NCI-H1105 (cell line): ENCODE measurements at regions not wholly inside any gene's neighbourhood (a gene's known extent, or its start where the extent isn't known, plus 50 kb on each side); places are given as distances from the start of the nearest gene placed in this dataset.

Experiments
- DNase-seq: peaks from one replicate; lab custom pipeline; 2025; lab: John Stamatoyannopoulos, UW

DNA sequence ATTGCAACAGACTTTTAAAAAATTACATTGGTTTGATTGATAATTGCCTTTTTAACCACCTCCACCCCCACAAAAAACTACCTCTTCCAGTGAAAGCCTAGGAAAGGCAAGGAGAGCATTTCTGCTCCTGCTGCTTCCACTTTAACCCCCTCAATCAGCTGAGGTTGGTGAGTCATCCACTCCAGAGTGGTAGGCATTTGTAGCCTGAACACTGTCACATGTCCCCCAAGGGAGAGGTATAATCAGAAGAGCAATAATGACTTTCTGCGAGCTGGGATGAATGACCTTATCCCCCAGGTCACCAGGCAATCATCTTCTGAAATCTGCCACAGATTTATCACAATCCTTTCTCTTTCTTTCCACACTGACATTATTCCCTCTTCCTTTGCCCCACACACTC, 126.6 kb upstream of the CAMK1G start:
- no peak for DNase-seq

DNA sequence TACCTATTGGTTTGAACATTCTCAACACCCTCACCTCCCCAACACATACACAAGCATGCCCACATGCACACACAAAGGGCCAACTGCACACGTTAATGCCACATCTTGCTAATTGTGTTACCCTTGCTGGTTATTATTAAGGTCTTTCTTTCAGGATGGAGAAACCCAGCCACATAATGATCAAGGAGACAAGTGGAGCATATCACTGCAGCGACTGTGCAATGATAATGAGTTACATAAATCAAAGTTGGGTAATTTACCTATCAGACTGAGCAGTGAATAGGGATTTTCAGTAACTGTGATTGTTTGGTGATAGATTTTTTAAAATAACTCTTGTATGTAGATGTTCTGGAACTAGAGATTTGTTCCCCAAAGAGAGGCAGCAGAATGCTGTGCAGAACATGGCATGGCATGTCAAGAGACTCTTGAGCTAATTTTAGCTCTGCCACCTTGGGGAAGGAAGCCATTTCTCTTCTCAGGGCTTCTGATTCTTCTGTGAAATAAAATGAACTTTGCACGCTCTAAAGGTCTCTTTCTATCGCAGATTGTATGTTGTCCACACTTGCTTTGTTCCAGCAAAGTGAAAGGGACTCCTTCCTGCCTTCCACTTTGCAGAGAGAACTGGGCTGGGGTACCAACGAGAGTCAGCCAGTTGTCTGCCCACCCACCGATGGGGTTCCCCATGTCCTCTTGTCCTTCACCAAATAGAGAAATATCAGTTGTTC, 126.0 kb upstream of the CAMK1G start:
- DNase-seq = no peak

DNA sequence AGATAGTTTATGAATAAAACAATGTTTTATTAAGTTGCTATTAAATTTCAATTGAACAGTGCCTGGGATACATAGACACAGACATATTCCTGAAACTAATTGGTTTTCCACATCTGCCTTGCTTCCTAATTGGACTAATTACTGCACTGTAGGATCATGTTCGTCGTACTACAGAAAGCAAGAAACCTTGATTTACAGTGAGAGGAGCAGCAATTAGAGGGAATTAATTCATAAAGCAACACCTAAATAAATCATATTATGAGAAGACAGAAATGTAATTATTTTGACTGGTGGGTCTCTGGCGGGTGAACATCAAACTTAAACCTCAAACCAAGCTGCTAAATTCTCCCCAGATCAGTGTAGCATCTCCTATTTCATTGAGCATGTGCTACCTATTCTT, 124.6 kb upstream of the CAMK1G start:
- DNase-seq = no peak

DNA sequence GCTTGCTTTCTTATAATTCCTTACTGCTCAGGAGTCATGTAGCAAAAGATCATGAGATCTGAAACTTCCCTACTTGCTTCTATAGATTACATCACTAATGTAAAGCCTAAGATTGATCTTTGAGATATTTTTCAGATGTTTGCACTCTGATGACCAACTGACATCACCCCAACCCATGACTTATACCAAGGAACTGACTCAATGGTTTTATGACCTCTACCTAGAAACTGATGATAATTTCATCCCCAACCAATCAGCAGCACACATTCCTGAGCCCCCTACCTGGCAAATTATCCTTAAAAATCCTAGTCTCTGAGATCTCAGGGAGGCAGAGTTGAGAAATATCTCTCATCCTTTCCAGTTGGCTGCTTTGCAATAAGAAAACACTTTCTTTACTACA, 122.3 kb upstream of the CAMK1G start:
- no peak for DNase-seq

DNA sequence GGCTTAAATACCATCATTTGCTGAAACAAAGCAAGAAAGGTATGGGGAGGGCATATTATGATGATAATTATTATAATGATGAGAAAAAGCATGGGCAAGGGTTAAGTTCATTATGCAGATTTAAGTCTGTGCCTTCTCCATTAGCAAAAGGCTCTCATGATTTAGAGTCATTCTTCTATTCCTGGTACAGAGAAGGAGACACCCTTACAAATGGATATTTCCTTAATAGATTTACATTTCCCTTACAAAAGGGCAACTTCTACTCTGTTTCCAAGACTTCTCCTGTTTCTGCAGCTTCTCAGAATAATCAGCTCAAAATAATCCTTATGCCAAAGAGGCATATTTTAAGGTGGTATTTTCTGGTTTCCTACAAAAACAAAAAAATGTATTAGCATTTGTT, 121.1 kb upstream of the CAMK1G start:
- no peak for DNase-seq

DNA sequence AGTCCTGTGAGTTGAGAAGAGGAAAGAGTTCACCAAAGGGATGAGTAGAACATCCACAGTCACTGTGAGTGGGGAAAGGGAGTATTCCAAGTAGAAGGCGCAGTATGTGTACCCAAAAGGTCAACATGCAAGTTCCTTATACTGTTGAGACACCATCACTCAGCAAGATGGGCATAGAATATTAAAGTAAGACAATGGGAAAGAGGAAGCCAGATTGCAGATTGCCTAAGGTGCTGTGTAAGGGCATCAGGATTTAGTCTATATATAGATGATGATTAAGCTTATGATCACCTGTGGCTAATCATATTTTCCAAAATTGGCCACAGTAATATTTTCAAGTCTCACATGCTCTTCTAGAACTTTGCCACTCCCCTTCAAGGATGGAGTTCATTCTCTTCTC, 120.1 kb upstream of the CAMK1G start:
- no peak for DNase-seq

DNA sequence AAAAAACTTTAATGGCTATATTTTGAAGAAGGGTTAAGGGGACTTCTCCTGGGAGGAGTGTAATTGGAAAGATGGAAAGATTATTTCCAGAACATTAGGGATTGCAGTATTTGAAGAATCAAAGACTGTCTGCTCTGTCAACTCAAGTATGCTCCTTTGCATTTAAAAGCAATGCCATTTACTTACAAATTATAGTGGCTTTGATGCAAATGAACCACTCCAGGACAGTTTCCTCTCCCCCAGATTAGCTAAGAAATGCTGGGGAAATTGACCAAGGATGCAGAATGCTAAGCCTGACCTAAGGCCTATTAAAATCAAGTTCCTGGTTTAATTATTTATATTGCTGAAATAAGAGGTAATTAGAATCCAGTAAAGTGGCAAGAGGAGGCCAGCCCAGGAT, 110.5 kb upstream of the CAMK1G start:
- DNase-seq = no peak

DNA sequence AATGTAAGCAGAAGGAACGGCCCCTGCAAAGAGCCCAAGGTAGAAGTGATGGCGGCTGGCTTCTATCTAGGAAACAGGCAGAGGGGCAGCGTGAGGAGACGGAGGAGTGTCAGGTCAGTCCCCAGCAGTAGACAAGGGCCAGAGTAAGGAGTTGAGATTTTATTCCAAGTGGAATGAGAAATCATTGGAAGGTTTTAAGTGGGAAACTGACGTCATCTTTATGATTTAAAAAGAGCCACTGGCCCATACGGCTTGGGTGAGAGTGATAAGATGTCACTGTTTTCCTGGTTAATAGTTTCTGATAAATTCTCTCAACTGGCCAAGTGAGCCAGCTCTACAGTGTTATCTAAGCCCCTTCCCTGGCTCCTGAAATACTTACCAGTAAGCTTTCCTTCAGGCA, 103.2 kb upstream of the CAMK1G start:
- DNase-seq = no peak

DNA sequence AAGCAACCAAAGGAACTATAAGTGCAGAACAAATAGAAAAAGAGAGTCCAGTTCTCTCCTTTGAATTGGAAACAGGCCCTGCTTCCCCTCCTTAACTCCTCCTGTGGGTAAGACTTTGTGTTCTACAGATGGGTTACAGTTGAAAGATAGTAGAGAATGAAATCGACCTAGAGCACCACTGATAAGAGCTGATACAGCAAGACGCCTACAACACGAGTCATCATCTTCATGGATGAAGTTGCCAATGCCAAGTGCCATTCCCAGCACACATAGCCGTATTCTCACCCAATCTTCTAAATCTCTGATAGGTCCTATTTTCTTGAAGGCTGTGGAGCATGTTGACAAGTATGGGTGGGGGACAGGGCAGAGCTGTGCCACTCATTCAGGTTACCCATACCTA, 99.8 kb upstream of the CAMK1G start:
- DNase-seq = no peak

DNA sequence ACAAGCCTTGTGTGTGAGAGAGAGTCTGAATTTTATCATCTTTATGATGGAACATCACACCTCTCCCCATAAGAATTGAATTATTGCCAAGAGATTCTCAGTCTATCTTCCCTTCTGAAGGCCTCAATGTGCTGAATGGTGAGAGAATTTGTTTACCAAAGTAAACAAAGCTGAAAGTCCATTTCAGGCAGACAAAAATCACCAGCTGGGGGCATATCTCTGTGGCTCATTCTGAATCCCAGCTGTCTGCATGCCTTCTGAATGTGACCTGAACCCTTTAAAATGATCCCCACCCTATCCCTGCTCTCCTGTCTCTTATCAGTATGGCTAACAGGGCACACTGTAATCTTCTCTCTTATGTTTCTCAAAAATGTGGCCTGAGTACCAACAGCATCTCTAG, 99.1 kb upstream of the CAMK1G start:
- DNase-seq = no peak

DNA sequence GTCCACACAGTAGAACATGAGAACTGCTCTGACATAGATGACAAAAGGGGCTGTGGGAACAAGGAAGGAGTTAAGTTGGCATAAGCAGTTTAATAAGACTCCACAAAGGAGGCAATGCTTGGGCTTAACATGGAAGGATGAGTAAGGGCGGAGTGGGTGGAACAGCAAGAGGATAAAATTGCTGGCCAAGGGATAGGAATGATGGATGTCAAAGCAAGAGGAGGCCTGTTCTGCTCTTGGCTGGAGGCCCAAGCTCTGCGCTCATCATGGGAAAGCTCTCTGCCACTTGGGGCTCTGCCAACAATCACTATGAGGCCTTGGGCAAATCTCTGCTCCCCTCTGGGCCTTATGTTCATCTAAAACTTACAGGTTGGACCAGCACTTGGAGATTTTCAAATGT, 98.3 kb upstream of the CAMK1G start:
- peak; percentile 74 for DNase-seq

DNA sequence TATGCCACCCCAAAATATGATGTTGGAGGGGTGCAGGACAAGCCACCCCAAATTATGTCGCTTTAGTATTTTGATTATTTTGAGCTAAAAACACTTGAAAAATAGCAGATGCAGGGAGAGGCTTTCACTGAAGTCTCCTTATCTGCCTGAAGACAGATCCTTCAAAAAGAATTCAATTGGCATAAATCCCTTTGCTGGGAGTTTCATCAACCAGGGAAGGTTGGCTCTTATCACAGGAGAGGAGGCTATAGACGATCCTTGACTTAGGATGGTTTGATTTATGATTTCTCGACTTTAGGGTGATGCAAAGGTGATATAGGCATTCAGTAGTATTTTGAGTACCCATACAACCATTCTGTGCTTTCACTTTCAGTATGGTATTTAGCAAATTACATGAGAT, 97.8 kb upstream of the CAMK1G start:
- no peak for DNase-seq

DNA sequence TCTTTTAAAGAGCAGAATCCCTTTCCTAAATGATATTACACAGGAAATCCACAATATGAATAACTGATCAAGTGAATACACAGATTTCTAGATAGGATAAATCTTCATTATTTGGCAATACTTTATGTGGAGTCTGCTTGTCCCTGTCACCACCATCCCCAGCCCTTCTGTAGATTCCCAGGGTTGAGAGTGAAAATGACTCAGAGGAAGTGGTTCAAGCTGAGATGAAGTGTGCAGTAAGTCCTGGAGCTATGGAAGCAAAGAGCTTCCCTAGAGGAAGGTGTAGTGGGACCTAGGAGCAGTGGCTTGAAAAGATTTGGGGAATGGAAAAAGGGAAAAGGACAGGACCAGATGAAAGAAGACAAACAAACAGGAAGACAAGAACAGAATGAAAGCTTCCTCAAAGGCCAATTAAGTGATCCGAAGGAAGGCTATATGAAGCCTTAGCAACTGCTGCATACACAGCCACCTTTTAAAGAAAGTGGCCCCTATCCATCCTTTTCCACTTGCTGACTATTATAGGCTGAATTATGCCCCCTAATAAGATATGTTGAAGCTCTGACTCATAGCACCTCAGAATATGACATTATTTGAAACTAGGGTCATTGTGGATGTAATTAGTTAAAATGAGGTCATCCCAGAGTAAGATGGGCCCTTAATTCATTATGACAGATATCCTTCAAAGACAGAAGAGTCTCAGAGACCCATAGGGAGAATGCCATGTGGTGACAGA, 96.5 kb upstream of the CAMK1G start:
- DNase-seq = no peak

DNA sequence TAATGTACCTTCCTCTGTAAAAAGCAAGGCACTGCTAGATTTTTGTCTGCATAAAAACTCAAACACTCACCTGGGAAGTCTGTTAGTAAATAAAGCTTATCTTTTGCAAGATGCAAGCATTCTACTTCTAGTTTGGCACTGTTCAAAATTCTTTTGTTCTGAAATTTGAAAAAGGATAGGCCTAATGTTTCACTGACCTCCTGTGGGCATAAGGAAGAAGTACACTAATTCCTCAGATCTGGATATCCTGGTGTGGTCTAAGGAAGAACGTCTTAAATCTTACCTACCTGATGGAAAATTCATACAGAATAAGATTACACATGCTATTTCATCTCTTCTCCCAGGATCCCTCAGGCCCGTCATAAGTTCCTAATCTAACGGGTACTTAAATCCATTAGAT, 93.5 kb upstream of the CAMK1G start:
- no peak for DNase-seq

DNA sequence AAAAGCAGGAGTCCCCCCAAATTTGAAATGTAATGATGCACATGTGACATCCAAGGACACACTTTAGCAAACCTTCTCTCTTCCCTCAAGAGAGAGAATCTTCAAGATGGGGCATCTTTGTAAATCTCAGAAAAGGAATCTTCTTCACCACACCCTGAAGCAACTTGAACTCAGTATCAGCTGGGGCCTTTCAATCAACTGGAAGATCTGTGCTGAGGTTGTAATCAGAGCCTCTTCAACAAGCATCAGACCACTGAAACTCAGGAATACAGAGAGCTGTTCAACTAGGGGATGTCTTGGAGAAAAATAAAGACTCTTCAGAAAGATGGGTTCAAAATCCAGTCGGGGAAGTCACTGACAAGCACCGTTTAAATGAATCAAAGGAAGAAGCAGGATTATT, 92.5 kb upstream of the CAMK1G start:
- no peak for DNase-seq

DNA sequence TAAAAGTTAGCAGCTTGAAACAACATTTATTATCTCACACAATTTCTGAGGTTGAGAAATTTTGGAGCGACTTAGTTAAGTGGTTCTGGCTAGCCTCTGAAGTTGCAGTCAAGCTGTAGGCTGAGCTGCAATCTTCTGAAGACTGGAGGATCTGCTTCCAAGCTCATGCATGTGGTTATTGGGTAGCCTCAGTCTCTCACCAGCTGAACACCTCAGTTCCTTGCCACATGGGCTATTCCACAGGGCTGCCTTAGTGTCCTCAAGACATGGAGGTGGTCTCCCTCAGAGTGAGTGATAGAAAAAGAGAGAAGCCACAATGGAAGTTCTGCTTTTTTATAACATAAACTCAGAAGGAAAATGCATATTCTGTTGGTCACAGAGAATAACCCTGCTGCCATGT, 92.0 kb upstream of the CAMK1G start:
- DNase-seq = no peak

DNA sequence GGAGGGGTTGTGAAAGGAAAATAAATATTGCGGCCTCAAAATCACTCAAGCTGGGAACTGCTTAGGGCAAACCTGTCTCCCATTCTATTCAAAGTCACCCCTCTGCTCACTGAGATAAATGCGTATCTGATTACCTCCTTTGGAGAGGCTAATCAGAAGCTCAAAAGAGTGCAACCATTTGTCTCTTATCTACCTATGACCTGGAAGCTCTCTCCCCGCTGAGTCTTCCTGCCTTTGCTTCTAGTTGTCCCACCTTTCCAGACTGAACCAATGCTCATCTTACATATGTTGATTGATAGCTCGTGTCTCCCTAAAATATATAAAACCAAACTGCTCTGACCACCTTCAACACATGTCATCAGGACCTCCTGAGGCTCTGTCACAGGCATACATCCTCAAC, 91.6 kb upstream of the CAMK1G start:
- no peak for DNase-seq

DNA sequence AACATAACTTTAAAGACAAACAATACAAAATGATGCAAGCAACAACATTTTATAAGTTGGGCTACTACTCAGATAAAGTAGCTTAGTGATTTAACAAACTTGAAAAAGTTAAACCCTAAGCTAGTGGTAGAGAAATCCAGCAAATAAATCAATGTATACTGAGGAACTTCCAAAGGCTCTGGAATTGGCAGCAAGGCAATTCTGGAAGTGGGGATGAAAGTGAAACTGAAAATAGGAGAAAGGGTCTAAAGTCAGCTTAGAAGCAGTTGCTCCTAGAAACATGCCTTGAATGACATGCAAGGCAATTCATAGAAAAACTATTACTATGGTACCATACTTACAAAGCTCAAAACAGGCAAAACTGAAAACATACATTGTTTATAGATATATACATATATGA, 90.0 kb upstream of the CAMK1G start:
- DNase-seq = no peak

DNA sequence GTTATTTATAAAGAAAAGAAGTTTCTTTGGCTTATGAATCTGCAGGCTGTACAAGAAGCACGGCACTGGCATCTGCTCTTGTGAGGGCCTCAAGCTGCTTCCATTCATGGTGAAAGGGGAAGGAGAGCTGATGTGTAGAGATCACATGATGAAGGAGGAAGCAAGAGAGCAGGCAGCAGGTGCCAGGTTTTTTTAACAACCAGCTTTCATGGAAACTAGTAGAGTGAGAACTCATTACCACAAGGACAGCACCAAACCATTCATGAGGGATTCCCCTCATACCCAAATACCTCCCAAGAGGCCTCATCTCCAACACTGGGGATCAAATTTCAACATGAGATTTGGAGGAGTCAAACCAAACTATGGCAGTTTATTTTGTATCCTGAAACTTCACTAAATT, 85.8 kb upstream of the CAMK1G start:
- DNase-seq = no peak

DNA sequence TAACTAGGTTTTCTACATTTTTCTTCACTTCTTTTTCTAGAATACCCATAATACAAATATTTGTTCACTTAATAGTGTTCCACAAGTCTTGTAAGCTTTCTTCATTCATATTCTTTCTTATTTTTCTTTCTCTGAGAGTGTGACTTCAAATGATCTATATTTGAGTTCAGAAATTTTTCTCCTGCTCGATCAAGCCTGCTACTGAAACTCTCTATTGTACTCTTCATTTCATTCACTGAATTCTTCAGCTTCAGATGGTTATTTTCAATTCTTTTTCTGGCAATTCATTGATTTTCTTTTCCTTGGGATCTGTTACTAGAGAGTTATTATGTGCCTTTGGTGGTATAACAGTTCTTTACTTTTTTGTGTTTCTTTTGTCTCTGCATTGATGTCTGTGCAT, 82.5 kb upstream of the CAMK1G start:
- no peak for DNase-seq

DNA sequence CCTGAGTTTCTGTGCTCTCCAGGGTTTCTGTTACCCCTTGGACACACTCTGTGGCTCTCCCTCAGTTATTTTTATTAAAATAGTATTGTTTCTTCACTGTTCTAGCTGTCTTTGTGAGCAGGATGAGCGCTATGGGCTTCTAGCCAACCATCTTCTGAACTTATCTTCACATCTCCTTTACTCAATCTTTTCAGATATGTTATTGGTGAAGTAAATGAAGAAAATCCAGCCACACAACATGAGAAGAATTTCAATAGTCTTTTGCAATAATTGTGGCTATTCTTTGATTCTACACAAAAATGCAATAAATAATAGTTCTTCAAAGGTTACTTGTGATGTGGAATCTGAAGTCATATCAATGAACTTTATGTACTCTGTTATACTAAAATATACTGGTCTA, 80.3 kb upstream of the CAMK1G start:
- no peak for DNase-seq

DNA sequence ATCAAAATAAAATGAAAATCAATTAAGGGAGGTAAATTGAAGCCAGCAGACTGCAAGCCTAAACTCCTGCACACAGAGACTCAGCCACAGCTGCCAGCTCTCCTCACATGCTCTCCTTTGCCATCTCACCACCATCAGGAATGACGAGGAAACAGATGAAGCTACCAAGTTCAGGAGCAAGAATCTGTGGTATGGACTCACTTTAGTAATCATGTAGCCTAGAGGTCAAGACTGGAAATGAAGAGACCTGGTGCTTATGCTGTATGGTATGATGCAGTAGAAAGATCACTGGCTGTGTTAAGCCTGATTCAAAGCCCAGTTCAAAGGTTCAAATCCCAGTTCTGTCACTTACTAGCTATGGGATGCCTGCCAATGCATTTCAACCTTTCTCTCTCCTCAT, 78.9 kb upstream of the CAMK1G start:
- no peak for DNase-seq

DNA sequence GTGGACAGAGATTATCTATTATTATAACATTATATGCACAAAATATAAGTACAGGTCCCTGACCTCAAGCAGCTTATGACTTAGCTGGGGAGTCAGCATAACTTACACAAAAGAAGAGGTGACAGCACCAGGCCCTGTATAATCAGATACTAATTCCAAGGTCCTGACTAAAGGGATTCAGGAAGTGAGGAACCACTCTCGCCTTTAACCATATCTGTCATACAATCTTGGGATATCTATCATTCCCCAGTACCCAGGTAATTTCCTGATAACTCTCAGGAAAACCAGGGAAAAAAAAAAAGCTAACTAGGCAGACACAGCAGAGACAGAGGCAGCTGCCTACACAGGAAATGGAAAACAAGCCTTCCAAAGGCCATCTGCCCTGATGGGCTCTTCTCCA, 78.5 kb upstream of the CAMK1G start:
- no peak for DNase-seq

DNA sequence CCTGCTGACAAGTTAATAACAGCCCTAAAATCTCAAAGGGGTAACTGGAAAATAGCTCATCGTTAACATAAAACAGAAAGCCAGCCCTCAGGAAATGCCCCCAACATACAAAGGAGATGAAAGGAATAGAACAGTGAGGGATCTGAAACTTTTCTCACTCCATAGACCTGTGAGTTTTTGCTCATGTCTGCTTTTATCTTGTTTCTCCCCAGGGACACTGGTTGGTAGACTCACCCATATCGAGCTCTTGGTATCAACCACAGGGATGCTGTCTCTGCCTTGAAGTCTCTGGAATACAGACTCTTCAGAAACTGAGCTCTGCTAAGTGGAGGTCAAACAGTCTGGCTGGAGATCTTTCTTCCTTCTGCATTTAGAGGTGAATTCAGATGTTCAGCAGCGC, 77.4 kb upstream of the CAMK1G start:
- no peak for DNase-seq
